ENCODE measurements at regions not wholly inside any gene's neighbourhood (a gene's known extent, or its start where the extent isn't known, plus 50 kb on each side); places are given as distances from the start of the nearest gene placed in this dataset.

DNA sequence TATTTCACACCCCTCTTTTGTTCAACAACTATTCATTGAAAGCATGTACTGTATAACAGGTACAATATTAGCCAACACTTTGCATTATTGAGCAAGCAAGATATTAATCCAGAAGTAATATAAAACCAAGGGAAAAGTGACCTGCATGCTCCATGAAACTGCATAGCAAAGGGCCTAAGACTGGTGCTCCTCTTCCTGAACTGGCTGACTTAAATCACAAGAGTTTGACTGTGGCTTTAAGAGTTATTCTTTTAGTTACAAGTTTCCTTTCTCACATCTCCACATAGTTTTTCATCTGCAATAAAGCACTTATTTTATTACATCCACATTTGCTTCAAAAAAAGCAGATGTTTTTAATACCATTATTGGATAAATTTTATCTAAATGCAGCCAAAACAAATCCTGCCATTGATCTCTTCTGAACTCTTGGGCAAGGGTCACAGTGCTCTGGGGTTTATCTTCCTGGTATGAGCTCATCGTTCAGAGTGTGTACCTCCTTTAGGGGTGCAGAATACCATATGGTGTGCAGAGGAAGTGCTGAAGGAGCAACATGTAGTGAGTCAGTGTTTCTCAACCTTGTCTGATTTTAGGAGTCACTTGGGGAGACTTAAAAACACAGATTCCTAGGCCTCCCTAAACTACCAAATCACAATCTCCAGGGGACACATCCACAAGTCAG is 1225.9 kb upstream of the MAP3K7 start:
- ATAC-seq = no peak

DNA sequence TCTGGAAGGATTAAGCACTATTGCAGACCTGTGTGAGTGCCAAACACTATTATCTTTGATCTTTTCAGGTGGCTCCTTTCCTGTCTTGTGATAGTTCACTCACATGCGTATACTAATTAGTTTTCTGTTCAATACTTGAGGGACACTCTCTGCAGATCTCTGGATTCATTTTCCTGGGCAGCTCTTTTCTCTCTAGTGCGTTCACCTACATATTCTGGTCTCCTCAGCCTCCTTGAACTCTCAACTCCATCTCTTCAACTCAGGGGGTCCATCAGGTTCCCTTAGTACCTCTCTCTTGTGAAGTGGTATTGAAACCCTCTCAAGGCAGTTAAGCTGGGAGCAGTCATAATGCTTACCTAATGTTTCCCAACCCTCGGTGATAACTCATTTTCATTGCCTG is 1218.1 kb upstream of the MAP3K7 start:
- CTCF ChIA-PET = no interaction called here
- H3K9me3 ChIP-seq (ENCODE audit: low read length) = no peaks in the 10 kb centered on the region
- no peaks in the 10 kb centered on the region for H3K27me3 ChIP-seq (ENCODE audit: low read length)
- TF ChIP-seq, protein P1, sequence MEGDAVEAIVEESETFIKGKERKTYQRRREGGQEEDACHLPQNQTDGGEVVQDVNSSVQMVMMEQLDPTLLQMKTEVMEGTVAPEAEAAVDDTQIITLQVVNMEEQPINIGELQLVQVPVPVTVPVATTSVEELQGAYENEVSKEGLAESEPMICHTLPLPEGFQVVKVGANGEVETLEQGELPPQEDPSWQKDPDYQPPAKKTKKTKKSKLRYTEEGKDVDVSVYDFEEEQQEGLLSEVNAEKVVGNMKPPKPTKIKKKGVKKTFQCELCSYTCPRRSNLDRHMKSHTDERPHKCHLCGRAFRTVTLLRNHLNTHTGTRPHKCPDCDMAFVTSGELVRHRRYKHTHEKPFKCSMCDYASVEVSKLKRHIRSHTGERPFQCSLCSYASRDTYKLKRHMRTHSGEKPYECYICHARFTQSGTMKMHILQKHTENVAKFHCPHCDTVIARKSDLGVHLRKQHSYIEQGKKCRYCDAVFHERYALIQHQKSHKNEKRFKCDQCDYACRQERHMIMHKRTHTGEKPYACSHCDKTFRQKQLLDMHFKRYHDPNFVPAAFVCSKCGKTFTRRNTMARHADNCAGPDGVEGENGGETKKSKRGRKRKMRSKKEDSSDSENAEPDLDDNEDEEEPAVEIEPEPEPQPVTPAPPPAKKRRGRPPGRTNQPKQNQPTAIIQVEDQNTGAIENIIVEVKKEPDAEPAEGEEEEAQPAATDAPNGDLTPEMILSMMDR (conservative IDR thresholded peaks at IDR 0.05; ENCODE audit: low read depth, low read length) = no peak
- TF ChIP-seq EZH2phosphoT487 (IDR thresholded peaks at IDR 0.05; ENCODE audit: borderline replicate concordance, low read length) (no peak), EZH2 (IDR thresholded peaks at IDR 0.05; ENCODE audit: low read length, unreplicated experiment) (no peak)
- H3K4me1 ChIP-seq (ENCODE audit: insufficient read depth, low read length) = no peaks in the 10 kb centered on the region
- no peak overlapping the region for H3K4me2 ChIP-seq (ENCODE audit: low read length)
- no peak overlapping the region for H3K27ac ChIP-seq (ENCODE audit: low read length)
- H3K4me3 ChIP-seq (ENCODE audit: low read length) = no peak overlapping the region
- ATAC-seq = no peak
- H3F3A ChIP-seq (ENCODE audit: low read length, unreplicated experiment) = no peaks in the 10 kb centered on the region
- no peak overlapping the region for H3K9ac ChIP-seq (ENCODE audit: low read length)
- POLR2A ChIA-PET (ENCODE audit: unreplicated experiment) = no interaction called here
- BruUV-seq (replicated peaks) = no TSS peak
- no peaks in the 10 kb centered on the region for H3K36me3 ChIP-seq (ENCODE audit: low read depth, low read length)
- H4K20me1 ChIP-seq (ENCODE audit: low read length) = no peaks in the 10 kb centered on the region
- H3K9me2 ChIP-seq (replicated peaks; ENCODE audit: low read length) = no peaks in the 10 kb centered on the region
- H2AFZ ChIP-seq (ENCODE audit: low read length) = no peak overlapping the region
- intact Hi-C loops (cut with micrococcal nuclease) = no loop called here
- DNase-seq = no peak
- no peaks in the 10 kb centered on the region for H3K79me2 ChIP-seq (ENCODE audit: low read length)

More for the DNA sequence above, 1225.9 kb upstream of the MAP3K7 start:
- Histone ChIP-seq H3F3A (ENCODE audit: low read length, unreplicated experiment) (no peaks in the 10 kb centered on the region), H3K4me1 (ENCODE audit: insufficient read depth, low read length) (no peaks in the 10 kb centered on the region), H3K36me3 (ENCODE audit: low read depth, low read length) (no peaks in the 10 kb centered on the region), H3K4me2 (ENCODE audit: low read length) (no peak overlapping the region), H3K9ac (ENCODE audit: low read length) (no peak overlapping the region), H3K9me2 (replicated peaks; ENCODE audit: low read length) (no peaks in the 10 kb centered on the region), H3K79me2 (ENCODE audit: low read length) (no peaks in the 10 kb centered on the region), H3K27ac (ENCODE audit: low read length) (no peak overlapping the region), H3K27me3 (ENCODE audit: low read length) (no peaks in the 10 kb centered on the region), H4K20me1 (ENCODE audit: low read length) (no peaks in the 10 kb centered on the region), H3K4me3 (ENCODE audit: low read length) (no peak overlapping the region), H3K9me3 (ENCODE audit: low read length) (no peaks in the 10 kb centered on the region), H2AFZ (ENCODE audit: low read length) (no peak overlapping the region)
- TF ChIP-seq, protein P1 (conservative IDR thresholded peaks at IDR 0.05; ENCODE audit: low read depth, low read length) = no peak
- TF ChIP-seq EZH2phosphoT487 (IDR thresholded peaks at IDR 0.05; ENCODE audit: borderline replicate concordance, low read length) (no peak), EZH2 (IDR thresholded peaks at IDR 0.05; ENCODE audit: low read length, unreplicated experiment) (no peak)
- intact Hi-C loops (cut with micrococcal nuclease) = no loop called here
- no peak for DNase-seq
- no TSS peak for BruUV-seq (replicated peaks)
- ChIA-PET POLR2A (ENCODE audit: unreplicated experiment) (no interaction called here), CTCF (no interaction called here)

DNA sequence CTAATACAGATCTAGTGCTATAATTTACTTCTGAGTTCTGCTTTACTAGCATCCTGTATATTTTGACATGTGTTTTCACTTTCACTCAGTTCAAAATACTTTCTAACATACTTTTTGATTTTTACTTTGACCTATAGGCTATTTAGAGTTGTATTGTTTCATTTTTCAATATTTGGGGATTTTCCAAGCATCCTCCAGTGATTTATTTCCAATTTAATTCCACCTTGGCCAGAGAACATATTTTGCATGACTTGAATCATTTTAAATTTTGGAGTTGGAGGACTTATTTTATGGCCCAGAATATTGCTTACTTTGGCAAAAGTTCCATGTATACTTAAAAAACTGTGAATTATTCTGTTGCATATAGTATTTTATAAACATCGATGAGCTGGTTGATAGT is 1215.6 kb upstream of the MAP3K7 start:
- Histone ChIP-seq H3K9me2 (replicated peaks; ENCODE audit: low read length) (no peaks in the 10 kb centered on the region), H3K4me2 (ENCODE audit: low read length) (no peak overlapping the region), H3K36me3 (ENCODE audit: low read depth, low read length) (no peaks in the 10 kb centered on the region), H3K79me2 (ENCODE audit: low read length) (no peaks in the 10 kb centered on the region), H3K9me3 (ENCODE audit: low read length) (no peaks in the 10 kb centered on the region), H3K27me3 (ENCODE audit: low read length) (no peaks in the 10 kb centered on the region), H2AFZ (ENCODE audit: low read length) (no peak overlapping the region), H4K20me1 (ENCODE audit: low read length) (no peaks in the 10 kb centered on the region), H3K4me3 (ENCODE audit: low read length) (no peak overlapping the region), H3F3A (ENCODE audit: low read length, unreplicated experiment) (no peaks in the 10 kb centered on the region), H3K4me1 (ENCODE audit: insufficient read depth, low read length) (no peaks in the 10 kb centered on the region), H3K9ac (ENCODE audit: low read length) (no peak overlapping the region), H3K27ac (ENCODE audit: low read length) (no peak overlapping the region)
- ATAC-seq = no peak
- intact Hi-C loops (cut with micrococcal nuclease) = no loop called here
- CTCF ChIA-PET = no interaction called here
- TF ChIP-seq, protein P1 (conservative IDR thresholded peaks at IDR 0.05; ENCODE audit: low read depth, low read length) = no peak
- TF ChIP-seq EZH2 (IDR thresholded peaks at IDR 0.05; ENCODE audit: low read length, unreplicated experiment) = no peak
- TF ChIP-seq EZH2phosphoT487 (IDR thresholded peaks at IDR 0.05; ENCODE audit: borderline replicate concordance, low read length) = no peak
- BruUV-seq (replicated peaks) = no TSS peak
- POLR2A ChIA-PET (ENCODE audit: unreplicated experiment) = no interaction called here
- DNase-seq = no peak

Measured in PC-3 (cell line).